GM21723 (cell line): ENCODE measurements at regions not wholly inside any gene's neighbourhood (a gene's known extent, or its start where the extent isn't known, plus 50 kb on each side); places are given as distances from the start of the nearest gene placed in this dataset.
"Not testable (repeated sequence)": the region's sequence is repeated elsewhere in the genome, so short reads cannot be mapped to it uniquely, and the experiment has no call there.

Experiments used
- ATAC-seq: cut with Tn5 transposase; IDR thresholded peaks from one replicate; pipeline ENCODE4 v1.9.1; 2021; ENCODE audit warnings: mild to moderate bottlenecking, moderate library complexity; ENCODE audit not compliant: unreplicated experiment

GRCh38 chr20:48148916-48149672 is 363.8 kb upstream of the SULF2 start:
- no peak for ATAC-seq

GRCh38 chr20:48148020-48148419 is 362.7 kb upstream of the SULF2 start:
- no peak for ATAC-seq

GRCh38 chr20:48147311-48147710 is 362.0 kb upstream of the SULF2 start:
- ATAC-seq = no peak

- no peak for ATAC-seq
Observed at GRCh38 chr20:48146877-48147276, 361.6 kb upstream of the SULF2 start.

GRCh38 chr20:48146308-48146707 is 361.0 kb upstream of the SULF2 start:
- no peak for ATAC-seq

- no peak for ATAC-seq
Observed at GRCh38 chr20:48143435-48144081, 358.3 kb upstream of the SULF2 start.

- no peak for ATAC-seq
Observed at GRCh38 chr20:48142516-48142773, 357.2 kb upstream of the SULF2 start.

GRCh38 chr20:48141660-48142515 is 356.6 kb upstream of the SULF2 start:
- no peak for ATAC-seq

- ATAC-seq = no peak
Observed at GRCh38 chr20:48139262-48140041, 354.2 kb upstream of the SULF2 start.

- no peak for ATAC-seq
Observed at GRCh38 chr20:48132834-48133233, 347.6 kb upstream of the SULF2 start.

GRCh38 chr20:48131581-48131980 is 346.3 kb upstream of the SULF2 start:
- ATAC-seq = no peak

GRCh38 chr20:48129345-48129942 is 344.2 kb upstream of the SULF2 start:
- no peak for ATAC-seq

- no peak for ATAC-seq
Observed at GRCh38 chr20:48128436-48128835, 343.2 kb upstream of the SULF2 start.

GRCh38 chr20:48127964-48128363 is 342.7 kb upstream of the SULF2 start:
- not testable (repeated sequence) for ATAC-seq

- not testable (repeated sequence) for ATAC-seq
Observed at GRCh38 chr20:48127133-48127532, 341.9 kb upstream of the SULF2 start.

- no peak for ATAC-seq
Observed at GRCh38 chr20:48126227-48126740, 341.0 kb upstream of the SULF2 start.

- ATAC-seq = no peak
Observed at GRCh38 chr20:48124960-48125359, 339.7 kb upstream of the SULF2 start.

GRCh38 chr20:48124181-48124782 is 339.0 kb upstream of the SULF2 start:
- no peak for ATAC-seq

GRCh38 chr20:48120120-48120519 is 334.8 kb upstream of the SULF2 start:
- ATAC-seq = no peak

GRCh38 chr20:48119389-48119788 is 334.1 kb upstream of the SULF2 start:
- ATAC-seq = not testable (repeated sequence)
